GM23338 (cell line): ENCODE measurements at regions not wholly inside any gene's neighbourhood (a gene's known extent, or its start where the extent isn't known, plus 50 kb on each side); places are given as distances from the start of the nearest gene placed in this dataset.

Source experiments
- ATAC-seq: fragments of 200-7000 bp; cut with Tn5 transposase; 3 replicates; pipeline ENCODE4 v1.9.1; 2020
- DNase-seq: peaks from one replicate; pipeline ENCODE4 v3.0.0-alpha.2; 2015; ENCODE audit warnings: low spot score
- H2AFZ ChIP-seq: fragments of 200-600 bp; sonication (generic); 2 replicates; pipeline ENCODE4 v1.8.0; 2016; ENCODE audit warnings: antibody characterized with exemption, mild to moderate bottlenecking, moderate library complexity
- H3F3A ChIP-seq: fragments of 200-600 bp; sonication (generic); replicated peaks from 2 replicates; pipeline ENCODE4 v1.8.0; 2017; ENCODE audit warnings: antibody characterized with exemption, mixed run types, low read depth
- H3K27ac ChIP-seq: fragments of 200-600 bp; sonication (generic); 2 replicates; pipeline ENCODE4 v1.6.1; 2016; ENCODE audit warnings: low read depth
- H3K27me3 ChIP-seq: fragments of 200-600 bp; sonication (generic); 2 replicates; pipeline ENCODE4 v1.8.0; 2016; ENCODE audit warnings: mild to moderate bottlenecking, mixed run types, moderate library complexity; ENCODE audit not compliant: insufficient read depth
- H3K36me3 ChIP-seq: fragments of 200-600 bp; sonication (generic); 2 replicates; pipeline ENCODE4 v1.8.0; 2016; ENCODE audit warnings: mild to moderate bottlenecking; ENCODE audit not compliant: insufficient read depth
- H3K4me1 ChIP-seq: fragments of 200-600 bp; sonication (generic); 2 replicates; pipeline ENCODE4 v1.8.0; 2016; ENCODE audit warnings: mild to moderate bottlenecking, moderate library complexity; ENCODE audit not compliant: insufficient read depth
- H3K4me2 ChIP-seq: fragments of 200-600 bp; sonication (generic); 2 replicates; pipeline ENCODE4 v1.7.1; 2017; ENCODE audit warnings: mixed run types
- H3K4me3 ChIP-seq: fragments of 200-600 bp; sonication (generic); 2 replicates; pipeline ENCODE4 v1.6.1; 2016; ENCODE audit warnings: mixed run types
- H3K79me2 ChIP-seq: fragments of 200-600 bp; sonication (generic); replicated peaks from 2 replicates; pipeline ENCODE4 v1.8.0; 2017; ENCODE audit warnings: mild to moderate bottlenecking; ENCODE audit not compliant: insufficient read depth
- H3K9me2 ChIP-seq: fragments of 200-600 bp; sonication (generic); 2 replicates; pipeline ENCODE4 v1.8.0; 2017; ENCODE audit not compliant: insufficient read depth
- H4K20me1 ChIP-seq: fragments of 200-600 bp; sonication (generic); replicated peaks from 2 replicates; pipeline ENCODE4 v1.8.0; 2017; ENCODE audit warnings: mild to moderate bottlenecking; ENCODE audit not compliant: insufficient read depth
- H3K27ac Mint-ChIP-seq: 2 replicates; pipeline ENCODE4 v1.8.0; 2020; ENCODE audit warnings: inconsistent platforms, mild to moderate bottlenecking, moderate library complexity, mixed read lengths
- H3K27me3 Mint-ChIP-seq: 3 replicates; pipeline ENCODE4 v1.8.0; 2022; ENCODE audit warnings: low read depth, mild to moderate bottlenecking, moderate library complexity, mixed read lengths, inconsistent platforms; ENCODE audit not compliant: insufficient read depth, poor library complexity
- H3K36me3 Mint-ChIP-seq: 3 replicates; pipeline ENCODE4 v1.8.0; 2021; ENCODE audit warnings: low read depth, mild to moderate bottlenecking, inconsistent platforms, moderate library complexity, mixed read lengths
- H3K4me1 Mint-ChIP-seq: 3 replicates; pipeline ENCODE4 v1.8.0; 2020; ENCODE audit warnings: mild to moderate bottlenecking, inconsistent platforms, mixed read lengths
- H3K4me3 Mint-ChIP-seq: 3 replicates; pipeline ENCODE4 v1.8.0; 2021; ENCODE audit warnings: moderate library complexity, mild to moderate bottlenecking, inconsistent platforms, mixed read lengths
- H3K9me3 Mint-ChIP-seq: 3 replicates; pipeline ENCODE4 v1.8.0; 2020; ENCODE audit warnings: moderate library complexity, mild to moderate bottlenecking, inconsistent platforms, mixed read lengths
- CREB1 ChIP-seq: fragments of 250-450 bp; sonication (Bioruptor Pico); IDR thresholded peaks from 2 replicates; pipeline ENCODE4 v1.5.0; 2020; ENCODE audit warnings: low read depth, mild to moderate bottlenecking, moderate library complexity
- CTCF ChIP-seq, 2 experiments: fragments of 200-600 bp in 1 of 2; sonication (generic) in 1 of 2; conservative IDR thresholded peaks; 2 replicates each; pipeline versions ENCODE4 v1.5.1 to v1.6.1; 2016 to 2017; ENCODE audit warnings: antibody characterized with exemption in 2 of 2, low read depth in 2 of 2, mild to moderate bottlenecking in 2 of 2, moderate library complexity in 1 of 2
- ETS1 ChIP-seq: IDR thresholded peaks from 2 replicates; pipeline ENCODE4 v1.6.1; 2016; ENCODE audit warnings: antibody characterized with exemption
- JUNB ChIP-seq: IDR thresholded peaks from one replicate; pipeline ENCODE4 v1.6.1; 2016; ENCODE audit warnings: antibody characterized with exemption; ENCODE audit not compliant: unreplicated experiment
- NANOG ChIP-seq: IDR thresholded peaks from 2 replicates; pipeline ENCODE4 v1.6.1; 2016; ENCODE audit warnings: antibody characterized with exemption, borderline replicate concordance
- POLR2AphosphoS5 ChIP-seq: IDR thresholded peaks from 2 replicates; pipeline ENCODE4 v1.6.1; 2016; ENCODE audit warnings: antibody characterized with exemption, low read depth
- REST ChIP-seq: IDR thresholded peaks from one replicate; pipeline ENCODE4 v1.6.1; 2018; ENCODE audit warnings: antibody characterized with exemption; ENCODE audit not compliant: unreplicated experiment
- ZNF114 ChIP-seq: fragments of 250-450 bp; sonication (Bioruptor Pico); IDR thresholded peaks from 2 replicates; pipeline ENCODE4 v1.5.0; 2020; ENCODE audit warnings: mild to moderate bottlenecking, moderate library complexity
- ZNF331 ChIP-seq: fragments of 250-450 bp; sonication (Bioruptor Pico); IDR thresholded peaks from 2 replicates; pipeline ENCODE4 v1.5.0; 2020; ENCODE audit warnings: low read depth, mild to moderate bottlenecking, moderate library complexity
- ZNF462 ChIP-seq: fragments of 250-450 bp; sonication (Bioruptor Pico); IDR thresholded peaks from 2 replicates; pipeline ENCODE4 v1.5.0; 2020; ENCODE audit warnings: mild to moderate bottlenecking, moderate library complexity

- H4K20me1 ChIP-seq, result no peaks in the 10 kb centered on the region
- no peaks in the 10 kb centered on the region for H3K9me2 ChIP-seq
- no peak for ATAC-seq
- TF ChIP-seq POLR2AphosphoS5, result no peak
- no peak for TF ChIP-seq CREB1
- TF ChIP-seq ZNF462 (CRISPR knock-in tag), result no peak
- no peak for TF ChIP-seq NANOG
- TF ChIP-seq ETS1, result no peak
- no peak for TF ChIP-seq CTCF (conservative IDR thresholded peaks at IDR 0.05; ENCODE audit: low read depth in 2 of 2)
- no peak for TF ChIP-seq JUNB
- TF ChIP-seq REST, result no peak
- no peak for TF ChIP-seq ZNF331 (CRISPR knock-in tag)
- TF ChIP-seq ZNF114 (CRISPR knock-in tag), result no peak
- no peaks in the 10 kb centered on the region for H3K27me3 ChIP-seq
- no peaks in the 10 kb centered on the region for H3F3A ChIP-seq
- no peak for DNase-seq
- H3K27ac ChIP-seq, result no peak overlapping the region
- no peaks in the 10 kb centered on the region for H3K79me2 ChIP-seq
- H3K4me3 ChIP-seq, result no peak overlapping the region
- Mint-ChIP-seq H3K4me3 (no peak overlapping the region), H3K27ac (no peak overlapping the region), H3K4me1 (peaks cover 9% of the 10 kb centered on the region), H3K9me3 (no peaks in the 10 kb centered on the region), H3K36me3 (no peaks in the 10 kb centered on the region), H3K27me3 (no peaks in the 10 kb centered on the region)
- H3K4me1 ChIP-seq, result peaks cover 9% of the 10 kb centered on the region; the same call in 1 of the 2 replicates
- no peak overlapping the region for H3K4me2 ChIP-seq
- no peak overlapping the region for H2AFZ ChIP-seq
- no peaks in the 10 kb centered on the region for H3K36me3 ChIP-seq
These were observed 70.1 kb upstream of the EFEMP1 start for GRCh38 chr2:55993685-55994084.
